Inflammatory macrophage (primary cell): ENCODE measurements at regions not wholly inside any gene's neighbourhood (a gene's known extent, or its start where the extent isn't known, plus 50 kb on each side); places are given as distances from the start of the nearest gene placed in this dataset.

Experiments
- DNase-seq, 2 donors: peaks; one replicate each; pipeline ENCODE4 v3.0.0-alpha.2; 2020 to 2022

DNA sequence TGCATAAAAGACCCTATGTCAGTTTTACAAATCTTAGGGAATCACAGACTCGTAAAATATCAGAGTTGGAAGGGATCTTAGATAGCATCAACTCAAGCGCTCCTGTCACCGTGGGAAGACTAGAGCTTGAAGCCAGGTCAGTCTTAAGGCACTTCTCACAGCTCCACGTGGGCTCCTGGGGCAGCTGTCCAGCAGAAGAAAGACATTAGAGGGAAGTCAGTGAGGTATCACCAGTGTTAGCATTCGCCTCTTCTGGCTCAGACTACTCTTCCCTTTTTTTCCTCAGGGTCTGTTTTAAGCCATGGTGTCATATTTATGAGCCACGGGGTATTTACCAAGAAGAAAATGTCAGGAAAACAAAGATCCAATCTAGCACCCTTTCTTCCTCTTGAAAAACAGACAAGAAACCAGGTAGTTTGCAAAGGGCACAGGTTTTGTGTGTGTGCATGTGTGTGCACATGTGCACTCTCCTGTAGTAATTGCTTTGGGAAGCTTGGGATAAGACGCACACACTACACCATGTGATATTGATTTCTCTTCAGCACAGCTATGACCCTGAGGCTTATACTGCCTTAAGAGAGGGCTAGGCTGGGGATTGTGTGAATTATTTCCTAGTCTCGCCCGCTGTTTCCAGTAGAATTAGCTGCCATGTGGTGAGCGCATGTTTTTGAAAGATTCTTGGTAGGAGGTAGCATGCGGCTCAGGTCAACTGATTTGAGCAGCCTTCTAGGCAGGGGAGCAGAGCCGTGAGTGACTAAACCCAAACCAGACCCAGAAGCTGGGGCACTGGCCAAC is 61.0 kb upstream of the ELAC2 start:
- DNase-seq: no peak

DNA sequence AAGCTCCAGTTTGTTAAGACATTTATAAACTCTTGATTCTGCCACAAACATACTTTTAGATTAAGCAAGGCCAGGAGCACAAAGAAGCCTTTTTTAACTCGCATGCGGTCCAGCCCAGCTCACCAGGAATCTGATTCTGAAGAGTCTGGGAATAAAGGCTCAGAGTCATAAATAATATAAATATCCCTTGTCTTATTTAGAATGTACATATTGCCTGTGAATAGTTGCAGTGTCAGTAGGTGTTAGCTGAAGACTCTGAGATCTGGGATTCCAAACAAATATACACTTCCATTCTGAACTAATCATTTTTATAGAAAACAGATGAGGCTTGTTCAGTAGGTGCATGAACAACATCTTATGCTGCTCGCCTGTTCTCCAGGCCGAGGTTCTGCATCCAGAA is 59.1 kb upstream of the ELAC2 start:
- DNase-seq: no peak

DNA sequence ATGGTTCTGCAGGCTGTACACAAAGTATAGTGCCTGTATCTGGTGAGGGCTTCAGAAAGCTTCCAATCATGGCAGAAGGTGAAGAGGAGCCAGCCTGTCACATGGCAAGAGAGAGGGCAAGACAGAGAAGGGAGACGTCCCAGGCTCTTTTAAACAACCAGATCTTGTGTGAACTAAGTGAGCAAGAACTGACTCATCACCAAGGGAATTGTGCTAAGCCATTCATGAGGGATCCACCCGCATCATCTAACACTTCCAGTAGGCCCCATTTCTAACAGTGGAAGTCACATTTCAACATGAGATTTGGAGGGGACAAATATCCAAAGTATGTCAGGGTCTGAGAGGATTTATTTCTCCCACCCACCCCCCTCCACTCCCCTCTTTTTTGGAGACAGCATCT is 56.2 kb upstream of the ELAC2 start:
- DNase-seq: no peak

DNA sequence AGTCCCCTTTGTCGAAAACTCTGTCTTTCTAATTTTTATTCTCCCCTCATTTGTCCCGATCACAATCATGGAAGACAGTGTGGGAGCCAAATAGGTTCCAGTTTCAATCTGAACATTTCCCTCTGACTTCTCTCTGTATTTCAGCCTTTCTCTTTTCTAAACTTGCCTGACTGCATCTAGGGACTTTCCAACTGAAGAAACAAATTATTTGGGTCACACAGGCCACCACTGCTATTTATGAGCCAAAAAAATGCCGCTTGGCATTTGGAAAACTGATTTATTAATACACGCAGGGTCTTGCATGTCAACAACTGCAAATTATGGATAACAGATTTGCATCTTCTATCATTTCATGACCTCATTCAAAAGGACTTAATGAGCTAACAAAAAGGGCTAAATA is 55.2 kb upstream of the ELAC2 start:
- no peak for DNase-seq

DNA sequence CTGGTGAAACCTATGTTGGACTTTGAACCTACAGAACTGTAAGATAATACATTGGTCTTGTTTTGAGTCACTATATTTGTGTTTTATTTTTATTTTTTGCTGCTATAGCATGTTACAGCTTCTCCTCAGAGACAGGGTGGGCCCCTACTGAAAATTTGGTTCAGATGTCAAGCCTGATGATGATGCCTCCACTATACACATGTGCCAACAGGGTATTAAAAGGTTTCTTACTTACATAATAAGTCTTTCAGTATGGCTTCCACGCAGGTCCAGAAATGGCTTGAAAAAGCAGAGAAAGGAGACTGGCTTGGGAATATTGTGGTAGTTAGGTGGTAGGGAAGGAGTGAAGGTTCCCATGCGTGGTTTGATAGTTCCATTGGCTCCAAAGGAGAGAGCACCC is 52.9 kb upstream of the ELAC2 start:
- no peak for DNase-seq

DNA sequence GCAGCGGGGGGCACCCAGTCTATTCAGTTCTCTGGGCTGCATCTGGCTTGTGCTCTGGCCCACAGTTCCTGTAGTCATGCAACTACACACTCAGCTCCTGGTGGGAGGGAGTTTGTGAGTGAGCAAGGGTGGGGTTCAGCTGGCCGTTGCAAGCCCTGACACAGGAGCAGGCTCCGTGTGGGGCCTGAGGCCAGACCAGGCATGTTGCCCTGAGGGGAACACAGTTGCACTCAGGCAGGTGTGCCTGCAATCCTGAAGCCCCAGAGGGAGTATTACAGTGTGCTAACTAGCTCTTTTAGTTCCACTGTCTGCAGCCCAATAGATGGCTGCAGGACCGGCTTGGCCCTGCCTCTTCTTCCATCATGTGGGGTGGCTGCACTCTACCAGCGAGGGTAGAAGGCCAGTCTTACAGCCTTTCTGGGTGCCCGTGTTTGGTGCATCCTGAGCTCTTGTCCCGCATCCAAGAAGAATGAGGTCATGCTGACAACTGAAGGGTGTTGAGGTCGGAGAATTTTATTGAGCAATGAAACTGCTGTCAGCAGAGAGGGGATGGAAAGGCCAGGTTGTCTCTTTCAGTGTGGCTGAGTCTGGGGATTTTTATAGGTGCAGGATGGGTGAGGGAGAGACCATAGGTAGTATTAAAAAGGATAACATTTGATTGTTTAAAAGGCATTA is 49.9 kb upstream of the ELAC2 start:
- no peak for DNase-seq
